GM23338 (cell line): ENCODE measurements at regions not wholly inside any gene's neighbourhood (a gene's known extent, or its start where the extent isn't known, plus 50 kb on each side); places are given as distances from the start of the nearest gene placed in this dataset.

Source experiments
- ATAC-seq: fragments of 200-7000 bp; cut with Tn5 transposase; 3 replicates; pipeline ENCODE4 v1.9.1; 2020
- DNase-seq: peaks from one replicate; pipeline ENCODE4 v3.0.0-alpha.2; 2015; ENCODE audit warnings: low spot score
- H2AFZ ChIP-seq: fragments of 200-600 bp; sonication (generic); 2 replicates; pipeline ENCODE4 v1.8.0; 2016; ENCODE audit warnings: antibody characterized with exemption, mild to moderate bottlenecking, moderate library complexity
- H3F3A ChIP-seq: fragments of 200-600 bp; sonication (generic); replicated peaks from 2 replicates; pipeline ENCODE4 v1.8.0; 2017; ENCODE audit warnings: antibody characterized with exemption, mixed run types, low read depth
- H3K27ac ChIP-seq: fragments of 200-600 bp; sonication (generic); 2 replicates; pipeline ENCODE4 v1.6.1; 2016; ENCODE audit warnings: low read depth
- H3K27me3 ChIP-seq: fragments of 200-600 bp; sonication (generic); 2 replicates; pipeline ENCODE4 v1.8.0; 2016; ENCODE audit warnings: mild to moderate bottlenecking, mixed run types, moderate library complexity; ENCODE audit not compliant: insufficient read depth
- H3K36me3 ChIP-seq: fragments of 200-600 bp; sonication (generic); 2 replicates; pipeline ENCODE4 v1.8.0; 2016; ENCODE audit warnings: mild to moderate bottlenecking; ENCODE audit not compliant: insufficient read depth
- H3K4me1 ChIP-seq: fragments of 200-600 bp; sonication (generic); 2 replicates; pipeline ENCODE4 v1.8.0; 2016; ENCODE audit warnings: mild to moderate bottlenecking, moderate library complexity; ENCODE audit not compliant: insufficient read depth
- H3K4me2 ChIP-seq: fragments of 200-600 bp; sonication (generic); 2 replicates; pipeline ENCODE4 v1.7.1; 2017; ENCODE audit warnings: mixed run types
- H3K4me3 ChIP-seq: fragments of 200-600 bp; sonication (generic); 2 replicates; pipeline ENCODE4 v1.6.1; 2016; ENCODE audit warnings: mixed run types
- H3K79me2 ChIP-seq: fragments of 200-600 bp; sonication (generic); replicated peaks from 2 replicates; pipeline ENCODE4 v1.8.0; 2017; ENCODE audit warnings: mild to moderate bottlenecking; ENCODE audit not compliant: insufficient read depth
- H3K9me2 ChIP-seq: fragments of 200-600 bp; sonication (generic); 2 replicates; pipeline ENCODE4 v1.8.0; 2017; ENCODE audit not compliant: insufficient read depth
- H4K20me1 ChIP-seq: fragments of 200-600 bp; sonication (generic); replicated peaks from 2 replicates; pipeline ENCODE4 v1.8.0; 2017; ENCODE audit warnings: mild to moderate bottlenecking; ENCODE audit not compliant: insufficient read depth
- H3K27ac Mint-ChIP-seq: 2 replicates; pipeline ENCODE4 v1.8.0; 2020; ENCODE audit warnings: inconsistent platforms, mild to moderate bottlenecking, moderate library complexity, mixed read lengths
- H3K27me3 Mint-ChIP-seq: 3 replicates; pipeline ENCODE4 v1.8.0; 2022; ENCODE audit warnings: low read depth, mild to moderate bottlenecking, moderate library complexity, mixed read lengths, inconsistent platforms; ENCODE audit not compliant: insufficient read depth, poor library complexity
- H3K36me3 Mint-ChIP-seq: 3 replicates; pipeline ENCODE4 v1.8.0; 2021; ENCODE audit warnings: low read depth, mild to moderate bottlenecking, inconsistent platforms, moderate library complexity, mixed read lengths
- H3K4me1 Mint-ChIP-seq: 3 replicates; pipeline ENCODE4 v1.8.0; 2020; ENCODE audit warnings: mild to moderate bottlenecking, inconsistent platforms, mixed read lengths
- H3K4me3 Mint-ChIP-seq: 3 replicates; pipeline ENCODE4 v1.8.0; 2021; ENCODE audit warnings: moderate library complexity, mild to moderate bottlenecking, inconsistent platforms, mixed read lengths
- H3K9me3 Mint-ChIP-seq: 3 replicates; pipeline ENCODE4 v1.8.0; 2020; ENCODE audit warnings: moderate library complexity, mild to moderate bottlenecking, inconsistent platforms, mixed read lengths
- EZH2 ChIP-seq: fragments of 200-600 bp; sonication (generic); IDR thresholded peaks from one replicate; pipeline ENCODE4 v1.8.0; 2017; ENCODE audit warnings: antibody characterized with exemption, mild to moderate bottlenecking, low read depth; ENCODE audit not compliant: unreplicated experiment
- EZH2phosphoT487 ChIP-seq: fragments of 200-600 bp; sonication (generic); IDR thresholded peaks from one replicate; pipeline ENCODE4 v1.8.1; 2018; ENCODE audit warnings: antibody characterized with exemption; ENCODE audit not compliant: unreplicated experiment
- ZNF114 ChIP-seq: fragments of 250-450 bp; sonication (Bioruptor Pico); IDR thresholded peaks from 2 replicates; pipeline ENCODE4 v1.5.0; 2020; ENCODE audit warnings: mild to moderate bottlenecking, moderate library complexity
- TF ChIP-seq, protein P1 (sequence below): IDR thresholded peaks from one replicate; pipeline ENCODE4 v1.6.1; 2018; ENCODE audit warnings: antibody characterized with exemption; ENCODE audit not compliant: unreplicated experiment
- TF ChIP-seq, protein P2 (sequence below): fragments of 250-450 bp; sonication (Bioruptor Pico); IDR thresholded peaks from 2 replicates; pipeline ENCODE4 v1.5.0; 2020; ENCODE audit warnings: mild to moderate bottlenecking, moderate library complexity
- TF ChIP-seq, protein P3 (sequence below), 2 experiments: fragments of 200-600 bp in 1 of 2; sonication (generic) in 1 of 2; conservative IDR thresholded peaks; 2 replicates each; pipeline versions ENCODE4 v1.5.1 to v1.6.1; 2016 to 2017; ENCODE audit warnings: antibody characterized with exemption in 2 of 2, low read depth in 2 of 2, mild to moderate bottlenecking in 2 of 2, moderate library complexity in 1 of 2

DNA sequence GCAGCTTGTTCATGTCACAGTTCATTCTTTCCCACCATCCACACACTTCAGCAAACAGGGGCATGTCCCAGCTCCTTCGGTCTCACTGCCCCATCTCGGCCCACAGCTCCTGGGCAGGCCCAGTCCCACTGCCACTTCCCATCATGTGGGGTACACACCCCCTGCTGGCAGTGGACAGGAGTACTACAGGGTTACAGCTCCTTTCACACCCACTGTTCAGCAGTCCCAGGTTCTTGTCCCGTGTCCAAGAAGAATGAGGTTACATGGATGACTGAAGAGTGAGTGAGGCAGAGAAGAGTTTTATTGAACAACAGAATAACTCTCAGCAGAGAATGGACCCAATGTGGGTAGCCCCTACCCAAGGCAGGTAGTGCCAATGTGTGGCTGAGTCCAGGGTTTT lies 77.8 kb upstream of the SMLR1 start:
- Mint-ChIP-seq H3K4me1 (peaks cover 9% of the 10 kb centered on the region; the same call in 2 of the 3 replicates), H3K4me3 (no peak overlapping the region), H3K9me3 (peaks cover 35% of the 10 kb centered on the region), H3K36me3 (peaks cover 28% of the 10 kb centered on the region), H3K27ac (no peak overlapping the region), H3K27me3 (no peaks in the 10 kb centered on the region)
- Histone ChIP-seq H3K36me3 (no peaks in the 10 kb centered on the region; the same call in none of the 2 replicates), H3K9me2 (no peaks in the 10 kb centered on the region; the same call in 1 of the 2 replicates), H3K79me2 (no peaks in the 10 kb centered on the region), H4K20me1 (no peaks in the 10 kb centered on the region), H3K4me2 (no peak overlapping the region), H3K4me3 (no peak overlapping the region), H3F3A (no peaks in the 10 kb centered on the region), H3K27me3 (no peaks in the 10 kb centered on the region), H3K4me1 (no peaks in the 10 kb centered on the region; the same call in 1 of the 2 replicates), H2AFZ (no peak overlapping the region), H3K27ac (no peak overlapping the region)
- ATAC-seq (no peak), DNase-seq (peak; percentile 41)
- TF ChIP-seq, protein P1, sequence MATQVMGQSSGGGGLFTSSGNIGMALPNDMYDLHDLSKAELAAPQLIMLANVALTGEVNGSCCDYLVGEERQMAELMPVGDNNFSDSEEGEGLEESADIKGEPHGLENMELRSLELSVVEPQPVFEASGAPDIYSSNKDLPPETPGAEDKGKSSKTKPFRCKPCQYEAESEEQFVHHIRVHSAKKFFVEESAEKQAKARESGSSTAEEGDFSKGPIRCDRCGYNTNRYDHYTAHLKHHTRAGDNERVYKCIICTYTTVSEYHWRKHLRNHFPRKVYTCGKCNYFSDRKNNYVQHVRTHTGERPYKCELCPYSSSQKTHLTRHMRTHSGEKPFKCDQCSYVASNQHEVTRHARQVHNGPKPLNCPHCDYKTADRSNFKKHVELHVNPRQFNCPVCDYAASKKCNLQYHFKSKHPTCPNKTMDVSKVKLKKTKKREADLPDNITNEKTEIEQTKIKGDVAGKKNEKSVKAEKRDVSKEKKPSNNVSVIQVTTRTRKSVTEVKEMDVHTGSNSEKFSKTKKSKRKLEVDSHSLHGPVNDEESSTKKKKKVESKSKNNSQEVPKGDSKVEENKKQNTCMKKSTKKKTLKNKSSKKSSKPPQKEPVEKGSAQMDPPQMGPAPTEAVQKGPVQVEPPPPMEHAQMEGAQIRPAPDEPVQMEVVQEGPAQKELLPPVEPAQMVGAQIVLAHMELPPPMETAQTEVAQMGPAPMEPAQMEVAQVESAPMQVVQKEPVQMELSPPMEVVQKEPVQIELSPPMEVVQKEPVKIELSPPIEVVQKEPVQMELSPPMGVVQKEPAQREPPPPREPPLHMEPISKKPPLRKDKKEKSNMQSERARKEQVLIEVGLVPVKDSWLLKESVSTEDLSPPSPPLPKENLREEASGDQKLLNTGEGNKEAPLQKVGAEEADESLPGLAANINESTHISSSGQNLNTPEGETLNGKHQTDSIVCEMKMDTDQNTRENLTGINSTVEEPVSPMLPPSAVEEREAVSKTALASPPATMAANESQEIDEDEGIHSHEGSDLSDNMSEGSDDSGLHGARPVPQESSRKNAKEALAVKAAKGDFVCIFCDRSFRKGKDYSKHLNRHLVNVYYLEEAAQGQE = no peak
- TF ChIP-seq EZH2phosphoT487 (no peak), ZNF114 (CRISPR knock-in tag) (no peak), EZH2 (no peak)
- TF ChIP-seq, protein P2, sequence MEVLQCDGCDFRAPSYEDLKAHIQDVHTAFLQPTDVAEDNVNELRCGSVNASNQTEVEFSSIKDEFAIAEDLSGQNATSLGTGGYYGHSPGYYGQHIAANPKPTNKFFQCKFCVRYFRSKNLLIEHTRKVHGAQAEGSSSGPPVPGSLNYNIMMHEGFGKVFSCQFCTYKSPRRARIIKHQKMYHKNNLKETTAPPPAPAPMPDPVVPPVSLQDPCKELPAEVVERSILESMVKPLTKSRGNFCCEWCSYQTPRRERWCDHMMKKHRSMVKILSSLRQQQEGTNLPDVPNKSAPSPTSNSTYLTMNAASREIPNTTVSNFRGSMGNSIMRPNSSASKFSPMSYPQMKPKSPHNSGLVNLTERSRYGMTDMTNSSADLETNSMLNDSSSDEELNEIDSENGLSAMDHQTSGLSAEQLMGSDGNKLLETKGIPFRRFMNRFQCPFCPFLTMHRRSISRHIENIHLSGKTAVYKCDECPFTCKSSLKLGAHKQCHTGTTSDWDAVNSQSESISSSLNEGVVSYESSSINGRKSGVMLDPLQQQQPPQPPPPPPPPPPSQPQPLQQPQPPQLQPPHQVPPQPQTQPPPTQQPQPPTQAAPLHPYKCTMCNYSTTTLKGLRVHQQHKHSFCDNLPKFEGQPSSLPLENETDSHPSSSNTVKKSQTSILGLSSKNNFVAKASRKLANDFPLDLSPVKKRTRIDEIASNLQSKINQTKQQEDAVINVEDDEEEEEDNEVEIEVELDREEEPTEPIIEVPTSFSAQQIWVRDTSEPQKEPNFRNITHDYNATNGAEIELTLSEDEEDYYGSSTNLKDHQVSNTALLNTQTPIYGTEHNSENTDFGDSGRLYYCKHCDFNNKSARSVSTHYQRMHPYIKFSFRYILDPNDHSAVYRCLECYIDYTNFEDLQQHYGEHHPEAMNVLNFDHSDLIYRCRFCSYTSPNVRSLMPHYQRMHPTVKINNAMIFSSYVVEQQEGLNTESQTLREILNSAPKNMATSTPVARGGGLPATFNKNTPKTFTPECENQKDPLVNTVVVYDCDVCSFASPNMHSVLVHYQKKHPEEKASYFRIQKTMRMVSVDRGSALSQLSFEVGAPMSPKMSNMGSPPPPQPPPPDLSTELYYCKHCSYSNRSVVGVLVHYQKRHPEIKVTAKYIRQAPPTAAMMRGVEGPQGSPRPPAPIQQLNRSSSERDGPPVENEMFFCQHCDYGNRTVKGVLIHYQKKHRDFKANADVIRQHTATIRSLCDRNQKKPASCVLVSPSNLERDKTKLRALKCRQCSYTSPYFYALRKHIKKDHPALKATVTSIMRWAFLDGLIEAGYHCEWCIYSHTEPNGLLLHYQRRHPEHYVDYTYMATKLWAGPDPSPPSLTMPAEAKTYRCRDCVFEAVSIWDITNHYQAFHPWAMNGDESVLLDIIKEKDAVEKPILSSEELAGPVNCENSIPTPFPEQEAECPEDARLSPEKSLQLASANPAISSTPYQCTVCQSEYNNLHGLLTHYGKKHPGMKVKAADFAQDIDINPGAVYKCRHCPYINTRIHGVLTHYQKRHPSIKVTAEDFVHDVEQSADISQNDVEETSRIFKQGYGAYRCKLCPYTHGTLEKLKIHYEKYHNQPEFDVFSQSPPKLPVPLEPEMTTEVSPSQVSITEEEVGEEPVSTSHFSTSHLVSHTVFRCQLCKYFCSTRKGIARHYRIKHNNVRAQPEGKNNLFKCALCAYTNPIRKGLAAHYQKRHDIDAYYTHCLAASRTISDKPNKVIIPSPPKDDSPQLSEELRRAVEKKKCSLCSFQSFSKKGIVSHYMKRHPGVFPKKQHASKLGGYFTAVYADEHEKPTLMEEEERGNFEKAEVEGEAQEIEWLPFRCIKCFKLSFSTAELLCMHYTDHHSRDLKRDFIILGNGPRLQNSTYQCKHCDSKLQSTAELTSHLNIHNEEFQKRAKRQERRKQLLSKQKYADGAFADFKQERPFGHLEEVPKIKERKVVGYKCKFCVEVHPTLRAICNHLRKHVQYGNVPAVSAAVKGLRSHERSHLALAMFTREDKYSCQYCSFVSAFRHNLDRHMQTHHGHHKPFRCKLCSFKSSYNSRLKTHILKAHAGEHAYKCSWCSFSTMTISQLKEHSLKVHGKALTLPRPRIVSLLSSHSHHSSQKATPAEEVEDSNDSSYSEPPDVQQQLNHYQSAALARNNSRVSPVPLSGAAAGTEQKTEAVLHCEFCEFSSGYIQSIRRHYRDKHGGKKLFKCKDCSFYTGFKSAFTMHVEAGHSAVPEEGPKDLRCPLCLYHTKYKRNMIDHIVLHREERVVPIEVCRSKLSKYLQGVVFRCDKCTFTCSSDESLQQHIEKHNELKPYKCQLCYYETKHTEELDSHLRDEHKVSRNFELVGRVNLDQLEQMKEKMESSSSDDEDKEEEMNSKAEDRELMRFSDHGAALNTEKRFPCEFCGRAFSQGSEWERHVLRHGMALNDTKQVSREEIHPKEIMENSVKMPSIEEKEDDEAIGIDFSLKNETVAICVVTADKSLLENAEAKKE (CRISPR knock-in tag) = no peak
- TF ChIP-seq, protein P3, sequence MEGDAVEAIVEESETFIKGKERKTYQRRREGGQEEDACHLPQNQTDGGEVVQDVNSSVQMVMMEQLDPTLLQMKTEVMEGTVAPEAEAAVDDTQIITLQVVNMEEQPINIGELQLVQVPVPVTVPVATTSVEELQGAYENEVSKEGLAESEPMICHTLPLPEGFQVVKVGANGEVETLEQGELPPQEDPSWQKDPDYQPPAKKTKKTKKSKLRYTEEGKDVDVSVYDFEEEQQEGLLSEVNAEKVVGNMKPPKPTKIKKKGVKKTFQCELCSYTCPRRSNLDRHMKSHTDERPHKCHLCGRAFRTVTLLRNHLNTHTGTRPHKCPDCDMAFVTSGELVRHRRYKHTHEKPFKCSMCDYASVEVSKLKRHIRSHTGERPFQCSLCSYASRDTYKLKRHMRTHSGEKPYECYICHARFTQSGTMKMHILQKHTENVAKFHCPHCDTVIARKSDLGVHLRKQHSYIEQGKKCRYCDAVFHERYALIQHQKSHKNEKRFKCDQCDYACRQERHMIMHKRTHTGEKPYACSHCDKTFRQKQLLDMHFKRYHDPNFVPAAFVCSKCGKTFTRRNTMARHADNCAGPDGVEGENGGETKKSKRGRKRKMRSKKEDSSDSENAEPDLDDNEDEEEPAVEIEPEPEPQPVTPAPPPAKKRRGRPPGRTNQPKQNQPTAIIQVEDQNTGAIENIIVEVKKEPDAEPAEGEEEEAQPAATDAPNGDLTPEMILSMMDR (conservative IDR thresholded peaks at IDR 0.05; ENCODE audit: low read depth in 2 of 2) = no peak
